Renal cortex interstitium (tissue), 11 donors: ENCODE measurements at regions not wholly inside any gene's neighbourhood (a gene's known extent, or its start where the extent isn't known, plus 50 kb on each side); places are given as distances from the start of the nearest gene placed in this dataset.
"Not testable (repeated sequence)": the region's sequence is repeated elsewhere in the genome, so short reads cannot be mapped to it uniquely, and the experiment has no call there.

Experiments
- DNase-seq, 11 donors: peaks; one replicate each; pipeline ENCODE4 v3.0.0-alpha.2; 2013; ENCODE audit warnings: low read depth in 9 of 11, low spot score in 4 of 11; ENCODE audit errors: extremely low read depth in 1 of 11

DNA sequence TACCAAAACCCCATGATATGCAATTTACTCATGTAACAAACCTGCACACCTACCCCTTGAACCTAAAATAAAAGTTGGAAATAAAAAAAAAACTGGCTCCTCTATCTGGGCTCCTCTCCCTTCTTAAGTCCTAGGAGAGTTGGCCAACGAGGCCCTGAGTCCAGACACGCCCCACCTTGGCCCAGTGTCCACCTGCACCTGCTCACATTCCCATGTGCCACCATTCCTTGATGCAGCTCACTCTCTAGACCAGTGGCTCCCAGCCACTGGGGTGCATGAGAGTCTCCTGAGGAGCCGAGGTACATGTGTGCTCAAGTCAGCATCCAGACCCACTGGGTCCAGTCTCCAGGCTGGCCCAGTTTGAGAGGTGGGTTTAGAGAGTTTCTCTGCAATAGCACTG, 157.4 kb downstream of the BCL2L11 start:
- DNase-seq: not testable (repeated sequence)

GRCh38 chr2:111280709-111281286, 160.1 kb downstream of the BCL2L11 start:
- not testable (repeated sequence) for DNase-seq

DNA sequence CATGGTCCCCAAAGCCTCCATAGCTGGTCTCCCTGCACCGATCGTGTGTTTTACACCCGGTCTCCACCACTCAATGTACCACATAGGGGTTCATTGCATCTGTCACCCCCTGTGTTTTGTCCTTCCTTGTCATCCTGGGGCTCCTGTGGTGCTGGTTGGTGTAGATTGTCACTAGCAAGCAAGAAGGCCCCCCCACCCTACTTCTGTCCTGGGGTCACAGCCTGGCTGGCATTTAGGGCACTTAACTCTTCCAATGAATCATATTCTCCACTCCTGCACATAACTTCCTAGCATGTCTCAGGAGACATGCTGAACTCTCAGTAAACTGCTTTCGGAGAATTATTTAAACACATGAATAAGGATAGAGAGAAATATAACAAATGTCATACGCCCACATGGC, 161.4 kb downstream of the BCL2L11 start:
- not testable (repeated sequence) for DNase-seq

DNA sequence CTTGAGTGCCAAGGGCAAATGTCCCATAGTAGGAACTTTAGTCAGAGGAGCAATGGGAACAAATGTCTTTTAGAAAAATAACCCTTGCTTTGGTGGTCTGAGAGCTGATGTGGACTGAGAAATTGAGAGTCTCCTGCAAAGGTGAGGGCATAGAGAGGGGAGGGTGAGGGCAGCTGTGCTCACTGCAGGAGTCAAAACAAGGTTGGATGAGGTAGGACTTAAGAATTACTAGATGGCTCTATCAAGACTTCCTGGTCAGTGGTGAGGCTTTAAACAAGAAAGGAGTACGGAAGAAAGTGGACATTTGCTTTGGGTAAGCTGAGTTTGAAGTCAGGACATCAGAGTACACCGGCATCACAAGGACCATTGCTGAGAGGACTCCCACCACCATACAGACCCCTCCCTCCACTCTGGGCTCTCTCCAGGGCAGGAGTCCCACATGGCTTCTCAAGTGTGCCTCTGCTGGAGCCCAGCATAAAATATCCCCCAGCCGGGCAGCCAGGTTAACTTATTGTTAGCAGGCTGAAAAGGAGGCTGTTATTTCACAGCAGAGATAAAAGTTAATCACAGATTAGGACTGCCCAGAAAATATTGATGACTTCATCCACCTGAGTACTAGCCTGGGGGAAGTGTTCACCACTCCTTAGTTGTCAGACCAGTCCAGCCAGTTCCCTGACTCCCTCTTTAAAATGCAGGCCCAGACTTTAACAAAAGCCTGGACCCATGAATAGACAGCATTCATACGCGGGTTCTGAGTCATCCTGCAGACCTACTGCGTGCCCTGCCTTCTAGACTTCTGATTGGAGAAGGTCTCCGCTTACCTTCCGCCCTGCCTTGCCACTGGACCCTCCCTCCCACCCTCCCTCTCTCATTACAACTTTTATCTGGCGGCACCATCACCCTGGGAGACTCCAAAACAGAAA, 167.2 kb downstream of the BCL2L11 start:
- DNase-seq: peak in 3 of 11 donors; percentile 21 to 25 (median 22)

DNA sequence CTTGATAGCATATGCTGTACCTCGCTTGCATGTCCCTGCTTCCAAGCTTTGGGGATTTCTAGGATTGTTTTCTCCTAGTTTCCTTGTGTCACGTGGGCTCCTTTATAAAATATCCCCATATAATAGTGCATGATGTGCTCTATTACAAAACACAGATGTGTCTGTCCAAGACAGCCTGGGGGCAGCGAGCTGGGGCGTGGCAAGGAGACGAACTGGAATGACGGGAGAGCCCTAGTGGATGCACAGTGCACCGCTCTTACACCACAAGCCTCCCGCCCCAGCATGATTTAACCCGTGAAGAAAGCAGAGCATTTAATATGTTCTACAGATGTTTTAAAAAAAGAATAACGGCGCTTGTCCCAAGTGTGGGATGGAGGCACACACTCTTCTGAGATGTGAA, 169.7 kb downstream of the BCL2L11 start:
- DNase-seq: not testable (repeated sequence)

DNA sequence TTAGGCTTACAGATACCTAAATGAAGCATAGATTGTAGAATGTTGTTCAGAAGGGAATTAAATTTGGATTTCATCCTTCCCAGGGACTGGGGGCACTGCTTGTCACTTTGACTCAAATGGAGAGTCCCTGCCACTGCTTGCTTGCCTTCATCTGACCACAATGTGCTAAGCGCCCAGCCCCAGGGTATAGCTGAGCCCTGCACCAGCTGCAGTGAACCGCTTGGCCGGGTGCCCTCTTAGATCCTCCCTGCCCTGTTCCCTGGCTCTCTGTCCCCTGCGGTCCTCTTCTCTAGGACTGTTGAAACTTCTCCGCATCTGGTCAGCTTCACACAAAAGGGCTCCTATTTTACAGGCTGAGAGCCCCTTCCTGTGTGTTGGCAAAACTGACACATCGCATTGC, 170.9 kb downstream of the BCL2L11 start:
- not testable (repeated sequence) for DNase-seq

DNA sequence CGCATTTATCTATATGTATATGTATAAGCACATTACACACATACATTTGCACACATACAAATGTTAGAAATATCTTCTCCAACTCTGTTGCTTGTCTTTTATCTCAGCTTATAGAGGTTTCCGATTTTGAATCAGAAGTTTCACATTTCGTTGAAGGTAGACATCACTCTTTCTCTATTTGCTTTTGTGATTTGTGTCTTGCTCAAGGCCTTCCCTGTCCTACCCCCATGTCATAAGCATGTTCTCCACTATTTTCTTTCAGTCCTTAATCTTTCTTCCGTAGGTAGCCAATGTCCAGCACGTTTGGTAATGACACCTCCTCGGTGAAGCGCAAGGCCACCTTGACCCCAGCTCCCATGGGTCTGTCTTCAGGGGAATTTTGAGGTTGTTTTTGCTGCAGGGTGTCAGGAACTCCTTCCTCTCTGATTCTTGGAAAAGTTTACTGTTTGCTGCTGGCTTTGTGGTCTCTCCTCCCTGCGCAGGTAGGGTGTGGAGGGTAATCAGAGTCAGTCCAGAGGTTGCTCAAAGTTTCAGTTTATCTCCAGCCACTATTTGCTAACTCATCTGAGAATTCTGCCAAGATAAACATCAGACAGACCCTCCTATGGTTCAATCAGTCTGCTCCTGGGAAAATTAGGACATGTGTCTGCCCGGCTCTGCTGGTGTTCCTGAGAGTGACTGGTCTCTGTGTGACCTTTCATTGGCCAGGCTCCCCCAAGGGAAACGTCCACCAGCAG, 171.7 kb downstream of the BCL2L11 start:
- not testable (repeated sequence) for DNase-seq

- not testable (repeated sequence) for DNase-seq
These were observed 174.0 kb downstream of the BCL2L11 start for GRCh38 chr2:111294699-111295098.

GRCh38 chr2:111296122-111296804, 175.5 kb downstream of the BCL2L11 start:
- not testable (repeated sequence) for DNase-seq

GRCh38 chr2:111297128-111297527, 176.4 kb downstream of the BCL2L11 start:
- DNase-seq: not testable (repeated sequence)

- not testable (repeated sequence) for DNase-seq
These were observed 178.2 kb downstream of the BCL2L11 start for GRCh38 chr2:111298927-111299326.

GRCh38 chr2:111299635-111300034, 178.9 kb downstream of the BCL2L11 start:
- DNase-seq: not testable (repeated sequence)

GRCh38 chr2:111301677-111302076, 181.0 kb downstream of the BCL2L11 start:
- not testable (repeated sequence) for DNase-seq

DNA sequence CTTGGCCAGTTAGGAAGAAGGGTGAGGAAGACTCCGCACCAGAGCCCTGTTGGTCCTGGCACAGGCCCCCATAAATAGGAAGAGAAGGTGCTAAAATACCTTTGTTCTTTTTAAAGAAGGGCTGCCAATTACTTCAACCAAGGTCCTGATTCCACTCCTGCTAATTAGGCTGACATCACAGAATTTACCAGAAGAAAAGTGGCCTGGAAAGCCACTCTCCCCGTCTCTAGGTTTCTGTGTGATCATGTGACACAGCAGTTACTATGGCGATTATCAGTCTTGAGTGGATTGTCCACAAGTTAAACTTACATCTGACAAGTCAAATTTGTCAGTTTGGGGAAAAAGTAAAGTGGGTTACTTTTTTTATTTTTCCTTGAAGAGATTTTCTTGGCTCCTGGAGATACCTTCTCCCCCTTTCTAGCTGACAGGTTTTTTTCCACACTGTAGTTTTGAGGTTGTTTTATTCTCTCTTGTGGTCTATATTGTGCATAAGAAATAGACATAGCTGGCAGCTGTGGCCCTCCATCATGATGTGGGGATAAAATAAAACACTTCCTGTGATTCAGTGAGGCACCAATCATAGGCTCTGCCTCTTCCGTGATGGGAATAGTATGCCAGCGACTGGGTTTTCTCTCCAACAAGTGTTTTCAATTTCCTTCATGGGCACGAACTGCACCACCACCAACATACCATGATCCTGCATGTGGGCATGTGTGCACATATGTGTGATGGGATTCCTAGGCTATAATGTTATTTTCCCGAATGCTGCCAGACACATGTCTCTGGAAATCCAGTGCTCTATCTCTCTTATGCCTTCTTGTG, 181.9 kb downstream of the BCL2L11 start:
- DNase-seq: not testable (repeated sequence)

- DNase-seq: not testable (repeated sequence)
These were observed 186.6 kb downstream of the BCL2L11 start for GRCh38 chr2:111307302-111307701.

DNA sequence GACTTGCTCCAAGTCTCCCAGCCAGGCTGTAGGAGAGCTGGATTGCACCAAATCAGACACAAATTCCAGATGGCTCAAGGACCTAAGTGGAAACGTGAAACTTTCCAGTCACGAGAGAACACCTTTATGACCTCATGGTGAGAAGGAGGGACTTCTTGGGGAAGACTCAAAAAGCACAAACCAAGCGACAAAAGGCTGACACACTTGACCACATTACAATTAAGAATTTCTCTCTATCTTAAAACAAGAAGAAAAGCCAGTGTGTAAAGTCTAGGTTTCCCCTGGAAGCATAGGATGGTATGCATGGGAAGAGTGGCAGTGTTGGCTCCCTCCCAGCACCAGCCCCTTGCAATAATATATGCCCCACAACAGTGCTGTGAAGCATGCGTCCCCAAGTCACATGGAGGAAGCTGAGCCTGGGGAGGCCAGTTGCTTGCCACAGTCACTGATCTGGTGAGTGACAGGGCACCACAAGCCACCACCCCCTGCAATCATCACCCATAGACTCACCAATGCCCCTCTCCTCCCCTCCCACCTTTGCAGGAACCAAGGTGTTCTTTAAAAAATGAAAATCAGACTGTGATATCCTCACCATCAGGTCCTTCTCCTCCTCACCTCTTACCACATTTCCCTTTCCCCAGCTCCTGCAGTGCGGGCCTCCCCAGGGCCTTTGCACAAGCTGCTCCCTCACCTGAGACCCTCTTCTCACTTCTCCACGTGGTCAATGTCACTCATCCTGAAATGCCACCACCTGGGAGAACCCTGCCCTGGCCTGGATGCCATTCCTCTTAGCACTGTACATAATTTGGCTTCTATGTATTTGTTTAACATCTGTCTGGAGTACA, 188.7 kb downstream of the BCL2L11 start:
- DNase-seq: not testable (repeated sequence)

DNA sequence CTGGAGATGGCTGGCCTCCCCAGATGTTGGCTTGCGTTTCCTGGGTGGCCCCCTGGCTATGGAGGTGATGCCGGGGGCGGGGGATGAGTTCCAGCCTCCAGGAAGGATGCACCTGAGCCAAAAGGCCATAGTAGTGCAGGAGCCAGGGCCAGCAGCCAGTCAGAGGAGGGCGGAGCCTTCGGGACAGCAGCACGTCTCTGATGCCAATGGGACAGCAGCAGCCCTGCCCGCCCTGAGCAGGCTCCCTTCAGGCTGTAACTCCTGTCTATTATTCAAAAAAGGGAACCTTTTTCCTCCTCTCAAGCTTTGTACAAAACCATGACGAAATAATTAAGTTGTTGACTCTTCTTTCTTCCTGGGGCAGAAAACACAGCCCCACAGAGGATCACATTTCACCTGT, 189.7 kb downstream of the BCL2L11 start:
- not testable (repeated sequence) for DNase-seq
